ENCODE measurements at regions not wholly inside any gene's neighbourhood (a gene's known extent, or its start where the extent isn't known, plus 50 kb on each side); places are given as distances from the start of the nearest gene placed in this dataset.
"Not testable (repeated sequence)": the region's sequence is repeated elsewhere in the genome, so short reads cannot be mapped to it uniquely, and the experiment has no call there.

GRCh38 chr20:47867831-47868230, 82.5 kb upstream of the SULF2 start:
- no peak for DNase-seq

GRCh38 chr20:47866480-47866879, 81.2 kb upstream of the SULF2 start:
- no peak for DNase-seq

GRCh38 chr20:47865912-47866311, 80.6 kb upstream of the SULF2 start:
- DNase-seq: no peak

- DNase-seq: no peak
Measured at GRCh38 chr20:47865451-47865850, 80.2 kb upstream of the SULF2 start.

- DNase-seq: no peak
Measured at GRCh38 chr20:47863981-47864380, 78.7 kb upstream of the SULF2 start.

GRCh38 chr20:47863315-47863965, 78.2 kb upstream of the SULF2 start:
- DNase-seq: no peak

- DNase-seq: no peak
Measured at GRCh38 chr20:47862574-47863240, 77.4 kb upstream of the SULF2 start.

GRCh38 chr20:47861116-47861515, 75.8 kb upstream of the SULF2 start:
- DNase-seq: no peak

- DNase-seq: no peak
Measured at GRCh38 chr20:47860049-47860830, 75.0 kb upstream of the SULF2 start.

- DNase-seq: no peak
Measured at GRCh38 chr20:47859278-47859677, 74.0 kb upstream of the SULF2 start.

GRCh38 chr20:47857569-47858464, 72.5 kb upstream of the SULF2 start:
- no peak for DNase-seq

- no peak for DNase-seq
Measured at GRCh38 chr20:47857187-47857568, 71.9 kb upstream of the SULF2 start.

GRCh38 chr20:47855799-47856198, 70.5 kb upstream of the SULF2 start:
- DNase-seq: no peak

GRCh38 chr20:47854687-47855212, 69.5 kb upstream of the SULF2 start:
- DNase-seq: no peak

GRCh38 chr20:47851774-47852173, 66.5 kb upstream of the SULF2 start:
- DNase-seq: no peak

GRCh38 chr20:47850146-47850545, 64.9 kb upstream of the SULF2 start:
- no peak for DNase-seq

GRCh38 chr20:47849596-47849995, 64.3 kb upstream of the SULF2 start:
- DNase-seq: no peak

- DNase-seq: no peak
Measured at GRCh38 chr20:47849006-47849405, 63.7 kb upstream of the SULF2 start.

- DNase-seq: not testable (repeated sequence)
Measured at GRCh38 chr20:47848534-47848933, 63.3 kb upstream of the SULF2 start.

- no peak for DNase-seq
Measured at GRCh38 chr20:47847884-47848485, 62.7 kb upstream of the SULF2 start.

GRCh38 chr20:47847220-47847619, 61.9 kb upstream of the SULF2 start:
- DNase-seq: not testable (repeated sequence)

GRCh38 chr20:47846651-47847050, 61.4 kb upstream of the SULF2 start:
- not testable (repeated sequence) for DNase-seq
